ENCODE measurements at regions not wholly inside any gene's neighbourhood (a gene's known extent, or its start where the extent isn't known, plus 50 kb on each side); places are given as distances from the start of the nearest gene placed in this dataset.
"Not testable (repeated sequence)": the region's sequence is repeated elsewhere in the genome, so short reads cannot be mapped to it uniquely, and the experiment has no call there.

DNA sequence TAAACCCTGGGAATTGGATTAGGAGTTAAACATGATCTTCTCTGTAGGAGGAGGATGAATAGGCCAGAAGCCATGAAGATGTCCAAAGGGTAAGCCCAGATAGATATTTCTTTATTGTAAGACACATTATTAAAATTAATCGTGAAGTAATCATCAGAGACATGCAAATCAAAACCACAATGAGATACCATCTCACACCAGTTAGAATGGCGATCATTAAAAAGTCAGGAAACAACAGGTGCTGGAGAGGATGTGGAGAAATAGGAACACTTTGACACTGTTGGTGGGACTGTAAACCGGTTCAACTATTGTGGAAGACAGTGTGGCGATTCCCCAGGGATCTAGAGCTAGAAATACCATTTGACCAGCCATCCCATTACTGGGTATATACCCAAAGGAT is 741.2 kb upstream of the ZNF608 start:
- not testable (repeated sequence) for DNase-seq

DNA sequence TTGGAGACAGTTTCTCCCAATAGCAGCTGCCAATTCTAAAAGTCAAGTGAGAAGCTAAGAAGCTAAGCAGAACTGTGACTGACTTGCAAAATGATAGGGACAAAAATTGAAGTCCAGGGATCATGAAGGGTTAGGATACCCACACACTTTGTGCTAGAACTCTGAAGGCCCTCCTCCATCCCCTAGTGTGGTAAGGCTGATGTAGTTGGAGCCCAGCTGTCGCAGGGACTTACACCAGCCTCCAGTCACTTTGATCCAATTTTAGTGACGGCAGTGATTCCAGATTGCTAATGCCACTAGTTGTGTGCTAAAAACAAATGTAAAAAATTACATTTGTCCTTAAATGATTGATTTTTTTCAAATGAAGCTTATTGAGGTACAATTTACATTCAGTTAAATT is 742.7 kb upstream of the ZNF608 start:
- no peak for DNase-seq

DNA sequence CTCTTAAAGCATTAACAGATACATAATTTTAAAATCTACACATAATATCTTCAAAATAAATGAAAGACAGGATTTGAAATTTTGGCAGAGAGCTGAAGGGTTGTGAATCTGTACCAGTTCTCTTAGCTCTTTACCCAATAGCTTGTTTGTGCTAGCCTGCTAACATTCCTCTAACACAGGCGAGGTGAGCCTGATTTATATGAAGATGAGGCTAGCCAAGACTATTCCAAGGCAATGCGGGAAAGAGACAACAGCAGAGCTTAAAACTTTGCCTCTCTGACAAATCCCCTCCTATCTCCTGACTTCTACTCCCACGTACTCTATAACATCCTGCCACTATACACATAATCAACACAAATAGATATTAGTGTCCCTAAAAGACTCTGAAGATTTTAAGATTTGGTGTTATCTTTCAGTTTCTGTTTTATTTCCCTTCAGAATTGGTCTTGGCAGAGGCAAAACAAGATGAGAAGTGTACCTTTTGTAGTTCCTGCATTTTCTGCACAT is 745.6 kb upstream of the ZNF608 start:
- DNase-seq, result no peak

DNA sequence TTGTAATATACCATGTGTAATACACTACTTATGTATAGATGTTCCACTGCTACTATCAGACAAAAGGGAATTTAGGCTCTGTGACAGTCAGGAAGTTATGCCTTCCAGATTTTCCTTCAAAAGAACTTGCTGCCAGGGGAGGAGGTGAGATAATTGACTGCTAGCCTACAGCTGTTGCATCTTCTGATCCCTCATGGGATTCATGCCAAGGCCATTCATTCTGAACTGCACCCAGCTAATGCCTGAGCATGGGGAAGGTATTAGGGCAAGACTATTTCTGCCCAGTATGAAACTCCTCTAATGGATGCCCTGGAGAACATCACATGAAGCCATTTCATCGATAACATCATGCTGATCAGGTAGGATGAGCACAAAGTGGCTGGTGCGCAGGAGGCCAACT is 746.5 kb upstream of the ZNF608 start:
- no peak for DNase-seq

DNA sequence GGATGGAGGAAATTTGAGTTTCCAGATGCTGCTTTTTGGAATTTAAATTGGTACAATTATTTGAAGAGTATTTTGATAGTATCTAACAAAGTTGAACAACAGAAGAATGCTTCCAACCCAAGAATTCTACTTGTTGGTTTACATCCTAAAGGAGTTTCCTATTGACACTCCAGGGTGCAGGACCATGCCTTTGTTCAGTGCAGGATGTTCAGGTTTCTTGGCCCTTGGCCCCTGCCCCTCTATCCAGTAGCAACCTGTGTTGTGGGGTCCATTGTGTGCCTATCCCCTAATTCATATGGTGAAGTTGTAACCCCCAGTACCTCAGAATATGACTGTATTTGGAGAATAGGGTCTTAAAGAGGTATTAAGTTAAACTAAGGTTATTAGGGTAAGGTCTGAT is 750.0 kb upstream of the ZNF608 start:
- DNase-seq, result no peak

DNA sequence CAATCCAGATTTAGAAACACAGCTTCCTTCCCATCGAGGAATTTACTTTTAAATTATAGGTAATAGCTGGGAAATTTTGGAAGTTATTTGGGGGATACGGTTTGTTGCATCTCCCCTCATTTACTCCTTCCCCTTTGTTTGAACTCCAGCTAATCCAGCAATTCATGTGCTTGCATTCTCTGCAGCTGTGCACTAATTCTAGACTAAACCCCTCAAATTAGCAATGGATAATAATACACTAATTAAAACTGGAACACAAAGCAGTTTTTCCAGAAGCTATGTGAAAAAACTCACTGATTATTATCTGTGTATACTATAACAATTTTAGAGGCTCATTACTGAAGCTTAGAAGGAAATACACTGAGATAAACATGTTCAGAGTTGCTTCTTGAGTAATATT is 751.2 kb upstream of the ZNF608 start:
- DNase-seq, result no peak

DNA sequence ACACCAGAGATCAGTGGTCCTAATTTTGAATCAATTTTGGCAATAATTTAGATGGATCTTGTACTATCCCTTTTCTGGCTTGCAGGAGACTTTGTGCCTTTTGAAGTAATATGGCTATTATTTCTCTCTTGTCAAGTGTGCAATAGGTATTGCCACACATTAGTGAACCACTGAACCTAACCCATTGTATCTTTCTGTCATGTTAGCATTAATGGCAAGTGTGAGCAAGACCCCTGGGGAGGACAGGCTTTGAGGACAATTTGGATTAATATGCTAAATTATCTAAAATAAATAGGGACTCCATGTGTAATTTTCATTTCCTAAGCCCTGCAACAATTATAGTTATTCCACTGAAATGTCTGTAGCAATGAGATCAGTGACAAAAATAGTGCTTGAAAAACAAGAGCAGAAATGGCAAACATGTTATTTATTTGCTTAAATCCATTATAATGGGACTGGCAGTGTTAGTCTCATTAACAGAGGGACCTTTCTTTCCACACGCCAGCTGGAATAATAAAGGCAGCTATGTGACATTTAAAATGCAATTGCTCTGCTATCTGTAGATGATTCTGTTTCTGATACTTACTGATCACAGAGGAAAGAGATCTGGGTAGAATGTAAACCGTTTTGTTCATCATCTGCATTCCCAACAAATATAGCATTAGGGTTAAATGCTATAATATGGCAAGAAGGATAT is 753.3 kb upstream of the ZNF608 start:
- DNase-seq, result no peak

DNA sequence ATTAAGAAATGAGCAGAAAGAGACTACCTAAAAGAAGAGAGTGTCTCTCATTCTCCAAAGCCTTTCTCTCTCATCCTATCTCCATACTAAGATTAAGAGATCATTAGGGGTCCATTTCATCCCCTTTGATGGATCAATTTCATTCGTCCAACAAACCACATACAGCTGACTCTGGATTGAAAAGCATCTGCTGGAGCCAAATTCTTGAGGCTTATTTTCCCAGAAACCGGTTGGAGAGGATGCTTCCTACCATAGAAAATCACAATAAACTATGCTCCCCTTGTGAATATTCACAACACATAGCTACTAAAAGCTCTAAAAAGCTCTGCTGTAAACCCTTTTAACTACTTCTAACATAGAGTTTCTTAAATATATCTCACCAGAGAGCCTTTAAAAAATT is 755.0 kb upstream of the ZNF608 start:
- DNase-seq, result no peak

DNA sequence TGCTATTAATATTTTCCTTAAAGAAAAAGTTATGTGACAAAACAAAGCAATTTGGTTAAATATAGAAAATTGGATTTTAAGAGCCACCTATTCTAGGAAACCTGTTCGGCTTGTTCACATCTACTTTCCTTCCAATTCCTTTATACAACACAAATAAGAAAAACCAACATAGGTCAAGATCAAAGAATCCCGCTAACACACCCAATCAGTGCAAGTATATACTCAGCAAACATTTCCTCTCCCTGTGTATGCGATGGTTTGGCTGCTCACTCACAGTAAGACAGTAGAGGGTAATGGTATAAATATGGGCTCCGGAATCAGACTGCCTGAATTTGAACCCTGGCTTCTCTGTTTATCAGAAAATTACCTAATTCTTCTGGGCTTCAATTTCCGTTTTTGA is 757.5 kb upstream of the ZNF608 start:
- DNase-seq, result no peak

DNA sequence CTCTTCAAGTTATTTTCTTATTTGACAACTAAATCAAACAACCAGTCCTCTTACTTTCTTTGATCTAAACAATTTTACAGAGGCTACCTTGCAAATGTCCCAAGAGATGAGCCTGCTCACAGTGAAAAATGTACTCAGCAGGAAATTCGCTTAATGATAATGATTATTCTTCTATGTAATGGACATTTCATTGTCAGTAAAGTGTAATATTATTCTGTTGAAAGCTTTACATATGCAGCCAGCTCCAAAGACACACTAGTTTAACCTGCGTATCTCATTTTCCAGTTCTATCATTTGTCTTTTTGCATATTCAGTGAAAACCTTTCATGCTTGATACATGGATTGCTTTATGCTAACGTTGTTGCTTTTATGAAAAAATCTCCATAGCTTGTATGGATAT is 758.7 kb upstream of the ZNF608 start:
- no peak for DNase-seq

DNA sequence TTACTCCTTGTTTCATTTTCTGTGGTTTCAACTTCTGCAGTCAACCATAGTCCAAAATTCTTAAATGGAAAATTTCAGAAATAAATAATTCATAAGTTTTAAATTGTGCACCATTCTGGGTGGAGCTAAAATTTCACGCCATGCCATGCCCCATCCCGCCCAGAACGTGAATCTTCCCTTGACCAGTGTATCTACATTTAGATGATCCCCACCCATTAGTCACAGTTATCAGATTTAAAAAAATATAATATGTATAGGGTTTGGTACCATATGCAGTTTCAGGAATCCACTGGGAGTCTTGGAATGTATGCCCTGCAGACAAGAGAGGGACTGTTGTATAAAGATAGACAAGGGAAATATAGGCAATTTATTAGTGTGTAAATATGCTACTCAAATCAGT is 759.7 kb upstream of the ZNF608 start:
- DNase-seq, result no peak

DNA sequence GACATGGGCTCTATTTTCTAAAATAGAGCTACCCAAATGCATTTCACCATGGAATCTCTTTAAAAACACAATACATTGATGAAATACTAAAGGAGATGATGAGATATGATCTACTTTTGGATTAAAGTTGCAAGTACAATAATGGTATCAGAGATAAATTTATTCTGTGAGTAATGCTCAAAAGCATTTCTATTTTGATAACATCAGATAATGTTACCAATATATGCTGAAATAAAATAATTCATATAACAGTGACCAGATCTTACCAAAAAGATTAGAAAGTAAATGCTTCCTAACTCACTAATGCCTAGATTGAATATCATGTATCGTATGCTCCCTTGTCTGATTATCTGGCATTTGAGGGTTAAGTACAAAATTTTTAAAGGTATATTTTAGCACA is 761.8 kb upstream of the ZNF608 start:
- DNase-seq, result no peak

DNA sequence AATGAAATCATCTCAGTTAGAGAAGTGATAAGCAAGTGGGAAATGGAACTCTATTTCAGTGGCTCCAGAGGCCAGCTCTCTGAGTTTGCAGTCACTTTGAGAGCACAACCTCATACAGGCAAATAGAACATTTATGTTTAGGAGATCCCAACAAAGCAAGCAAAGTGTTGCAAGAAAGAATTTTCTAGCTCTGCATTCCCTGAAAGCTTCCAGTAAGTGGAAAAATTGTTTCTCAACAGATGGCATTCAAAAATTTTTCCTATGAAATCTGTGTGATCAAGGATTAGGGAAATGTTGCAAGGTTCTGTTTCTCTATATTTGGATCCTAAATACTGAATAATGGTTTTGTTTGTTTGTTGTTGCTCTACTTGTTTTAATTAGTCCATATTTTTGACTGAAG is 764.2 kb upstream of the ZNF608 start:
- DNase-seq, result no peak

DNA sequence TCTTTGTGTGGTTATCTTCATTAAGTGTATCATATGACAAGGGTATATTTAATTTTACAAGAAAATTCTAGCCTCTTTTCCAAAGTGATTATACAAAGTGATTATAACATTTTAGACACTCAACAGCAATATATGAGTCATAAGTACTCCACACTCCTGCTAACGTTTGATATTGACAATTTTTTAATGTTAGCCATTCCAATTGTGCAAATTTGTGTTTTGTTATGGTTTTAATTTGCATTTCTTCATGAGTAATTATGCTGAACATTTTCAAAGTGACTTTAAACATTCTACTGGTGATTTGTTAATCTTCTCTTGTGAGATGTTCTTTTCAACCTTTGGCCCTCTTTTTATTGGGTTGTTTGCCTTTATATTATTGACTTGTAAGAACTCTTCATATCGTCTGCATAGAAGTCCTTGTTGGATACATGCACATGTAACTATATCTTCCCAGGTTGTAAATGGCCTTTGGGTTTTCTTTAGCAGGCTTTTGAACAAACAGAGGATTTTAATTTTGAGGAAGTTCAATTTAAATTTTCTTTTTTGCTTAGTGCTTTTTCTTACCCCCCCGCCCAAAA is 771.6 kb upstream of the ZNF608 start:
- DNase-seq, result no peak

DNA sequence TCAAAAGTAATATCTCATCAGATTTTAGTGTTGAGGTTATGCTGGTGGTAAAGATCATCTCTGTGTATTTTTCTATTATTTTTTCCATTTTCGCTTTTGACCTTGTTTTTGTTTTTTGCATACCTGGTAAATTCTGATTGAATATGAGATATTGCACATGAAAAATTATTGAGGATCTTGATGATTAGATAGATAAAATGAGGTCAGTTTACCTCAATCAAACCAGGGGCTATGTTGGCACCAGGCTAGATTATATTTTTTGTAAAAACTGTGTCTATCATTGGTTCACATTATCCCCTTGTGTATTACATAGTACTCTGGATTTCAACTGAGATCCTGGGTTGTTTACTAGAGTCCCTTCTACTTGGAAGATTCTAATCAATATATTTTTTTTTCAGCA is 774.9 kb upstream of the ZNF608 start:
- no peak for DNase-seq

DNA sequence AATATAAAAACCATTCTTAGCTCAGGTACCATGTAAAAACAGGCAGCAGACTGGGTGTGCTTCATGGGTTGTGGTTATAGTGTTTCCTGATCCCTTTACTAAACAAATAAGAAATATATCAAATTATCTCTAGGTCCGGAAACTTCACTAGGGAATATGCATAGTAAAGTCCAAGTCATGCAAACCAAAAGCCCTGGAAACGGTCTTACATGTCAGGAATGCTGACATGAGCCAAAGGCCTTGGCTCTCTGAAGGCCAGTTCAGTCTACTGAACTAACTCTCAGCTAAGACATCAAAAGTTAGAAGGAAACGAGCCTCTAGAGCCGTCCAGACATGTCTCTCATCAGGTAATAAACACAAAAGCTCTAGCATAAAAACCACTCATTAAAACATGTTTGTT is 778.9 kb upstream of the ZNF608 start:
- DNase-seq, result no peak

DNA sequence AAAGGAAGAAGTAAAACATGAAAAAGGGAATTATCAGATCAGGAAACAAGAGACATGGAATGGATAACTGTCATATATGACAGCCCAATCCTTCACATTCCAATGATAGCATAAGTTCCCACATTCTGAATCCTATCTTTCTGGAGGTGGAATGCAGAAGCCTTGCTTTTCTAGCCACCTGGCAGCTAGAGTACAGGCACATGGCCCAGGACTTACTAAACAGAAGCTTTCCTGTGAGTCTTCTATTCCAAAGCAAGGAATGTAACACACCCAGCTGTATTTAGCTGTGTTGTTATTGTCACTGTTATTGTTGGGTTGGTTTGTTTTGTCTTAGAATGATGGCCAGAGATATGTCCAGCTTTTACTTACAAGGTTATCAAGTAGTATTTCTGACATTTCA is 780.5 kb upstream of the ZNF608 start:
- no peak for DNase-seq

DNA sequence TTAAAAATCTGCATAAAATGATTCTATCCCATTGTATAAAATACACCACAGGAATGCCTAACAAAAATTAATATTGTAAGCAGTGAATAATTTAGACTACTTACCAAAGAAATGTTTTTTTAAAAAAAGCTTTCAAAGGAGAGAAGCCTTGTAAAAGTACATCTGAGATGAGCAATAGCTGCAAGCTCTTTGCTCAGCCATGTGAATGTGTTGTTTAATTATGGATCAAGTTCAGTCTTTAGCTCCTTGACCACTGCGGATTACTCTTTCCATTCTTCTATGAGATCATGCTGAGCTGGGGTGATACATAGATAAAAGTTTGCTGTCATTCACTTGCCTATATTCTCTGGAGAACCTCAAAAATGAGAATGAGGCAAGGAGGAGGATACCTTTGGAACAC is 782.4 kb upstream of the ZNF608 start:
- DNase-seq, result no peak

DNA sequence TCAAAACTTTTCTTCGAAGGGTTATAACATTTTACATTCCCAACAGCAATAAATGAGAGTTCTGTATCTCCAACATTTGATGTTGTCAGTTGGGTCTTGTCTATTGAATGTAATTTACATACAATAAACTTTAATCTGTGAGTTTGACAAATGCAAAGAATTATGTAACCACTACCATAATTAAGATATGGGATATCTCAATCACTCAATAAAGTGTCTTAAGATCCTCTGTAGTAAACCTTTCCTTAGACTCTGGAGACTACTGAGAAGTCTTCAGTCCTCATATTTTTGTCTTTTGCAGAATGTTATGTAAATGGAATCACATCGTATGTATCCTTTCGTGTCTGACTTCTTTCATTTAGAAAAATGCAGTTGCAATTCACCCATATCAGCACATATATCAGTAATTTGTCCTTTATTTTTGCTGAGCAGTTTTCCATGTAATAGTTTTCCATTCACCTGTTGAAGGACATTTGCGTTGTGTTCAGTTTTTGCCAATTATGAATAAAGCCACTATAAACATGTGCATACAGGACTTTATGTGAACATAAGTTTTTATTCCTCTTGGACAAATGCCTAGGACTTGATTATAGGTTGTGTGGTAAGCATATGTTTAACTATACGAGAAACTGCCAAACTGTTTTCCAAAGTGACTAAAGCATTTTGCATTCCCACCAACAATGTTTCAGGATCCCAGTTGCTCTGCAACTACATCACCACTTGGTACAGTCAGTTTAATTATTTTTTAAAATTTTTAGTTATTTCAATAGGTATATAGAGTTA is 784.6 kb upstream of the ZNF608 start:
- DNase-seq, result no peak

DNA sequence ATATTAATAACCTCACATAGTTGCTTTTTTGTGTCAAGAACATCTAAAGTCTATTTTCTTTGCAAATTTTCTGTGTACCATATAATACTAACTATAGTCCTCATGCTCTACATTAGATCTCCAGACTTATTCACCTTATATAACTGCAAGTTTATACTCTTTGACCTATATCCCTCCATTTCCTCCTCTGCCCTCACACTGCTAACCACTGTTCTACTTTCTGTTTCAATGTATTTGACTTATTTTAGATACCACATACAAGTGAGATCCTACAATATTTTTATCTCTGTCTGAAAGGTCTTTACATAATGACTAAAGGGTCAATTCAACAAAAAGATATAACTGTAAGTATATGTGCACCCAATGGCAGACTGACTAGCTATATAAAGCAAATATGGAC is 789.7 kb upstream of the ZNF608 start:
- no peak for DNase-seq

DNA sequence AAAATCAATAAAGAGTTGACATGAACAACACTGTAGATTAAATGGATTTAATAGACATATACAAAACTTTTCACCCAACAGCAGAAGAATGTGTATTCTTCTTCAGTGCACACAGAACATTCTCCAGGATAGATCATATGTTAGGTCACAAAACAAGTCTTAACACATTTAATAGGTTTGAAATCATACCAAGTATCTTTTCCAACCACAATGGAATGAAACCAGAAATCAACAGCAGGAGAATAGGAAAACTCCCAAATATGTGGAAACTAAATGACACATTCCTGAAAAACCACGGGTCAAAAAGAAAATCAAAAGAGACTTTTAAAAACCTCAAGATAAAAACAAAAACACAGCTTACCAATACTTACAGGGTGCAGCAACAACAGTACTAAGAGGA is 790.1 kb upstream of the ZNF608 start:
- DNase-seq, result no peak

DNA sequence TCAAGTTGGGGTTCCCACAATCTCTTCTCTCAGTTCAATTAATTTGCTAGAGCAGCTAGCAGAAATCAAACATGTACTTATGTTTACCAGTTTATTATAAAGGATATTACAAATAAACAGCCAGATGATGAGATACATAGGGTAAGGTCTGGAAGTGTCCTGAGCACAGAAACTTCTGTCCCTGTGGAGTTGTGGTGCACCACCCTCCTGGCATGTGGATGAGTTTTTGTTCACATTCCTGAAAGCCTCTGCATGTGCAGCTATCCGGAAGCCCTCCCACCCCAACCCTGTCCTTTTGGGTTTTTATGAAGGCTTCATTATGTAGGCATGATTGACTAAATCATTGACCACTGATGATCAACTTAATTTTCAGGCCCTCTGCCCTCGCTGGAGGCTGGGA is 791.2 kb upstream of the ZNF608 start:
- DNase-seq, result no peak

DNA sequence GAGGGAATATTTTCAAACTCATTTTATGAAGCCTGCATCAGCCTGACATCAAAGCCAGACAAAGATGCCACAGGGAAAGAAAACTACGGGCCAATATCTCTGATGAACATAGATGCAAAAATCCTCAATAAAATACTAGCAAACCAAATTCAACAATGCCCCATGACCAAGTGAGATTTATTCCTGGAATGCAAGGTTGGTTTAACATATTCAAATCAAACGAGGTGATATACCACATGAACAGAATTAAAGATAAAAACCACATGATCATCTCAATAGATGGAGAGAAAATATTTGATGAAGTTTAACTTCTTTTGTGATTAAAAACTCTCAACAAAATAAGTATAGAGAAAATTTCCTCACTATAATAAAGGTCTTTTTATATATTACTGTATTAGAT is 792.0 kb upstream of the ZNF608 start:
- no peak for DNase-seq

DNA sequence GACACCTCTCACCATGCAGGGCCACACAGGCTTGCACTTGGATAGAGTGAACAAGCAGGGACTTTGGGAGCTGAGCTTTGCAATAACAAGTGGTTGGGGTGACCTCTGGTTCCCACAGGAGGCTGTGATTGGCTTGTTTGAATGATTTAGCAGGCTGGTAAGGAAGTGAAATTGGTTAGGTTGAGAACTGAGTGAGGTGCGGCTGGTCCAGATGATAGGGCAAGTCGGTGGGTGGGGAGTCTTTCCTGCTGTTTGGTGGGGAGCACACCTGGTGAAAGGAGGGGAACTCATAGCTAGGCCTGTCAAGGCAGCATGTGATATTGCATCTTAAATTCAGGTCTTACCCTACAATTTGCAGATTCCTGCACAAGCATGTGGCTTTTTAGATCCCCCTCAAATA is 794.6 kb upstream of the ZNF608 start:
- no peak for DNase-seq

Measured in SW 1271 (cell line).